ENCODE measurements at regions not wholly inside any gene's neighbourhood (a gene's known extent, or its start where the extent isn't known, plus 50 kb on each side); places are given as distances from the start of the nearest gene placed in this dataset.

- TF ChIP-seq CTCF (conservative IDR thresholded peaks at IDR 0.05) (no peak), EZH2 (IDR thresholded peaks at IDR 0.05; ENCODE audit: low read depth) (no peak)
These were observed 135.0 kb upstream of the KL start for GRCh38 chr13:32881074-32881776.
